H1 (cell line): ENCODE measurements at regions not wholly inside any gene's neighbourhood (a gene's known extent, or its start where the extent isn't known, plus 50 kb on each side); places are given as distances from the start of the nearest gene placed in this dataset.

ENCODE experiments used
- CTCF ChIA-PET: fragments of 300-600 bp; sonication (Branson Sonifier 250); formaldehyde crosslinking; loops from one replicate; lab custom pipeline; 2021; ENCODE audit not compliant: partially characterized antibody; lab: Charles Lee
- POLR2A ChIA-PET: fragments of 300-600 bp; sonication (Branson Sonifier 250); formaldehyde crosslinking; loops from one replicate; lab custom pipeline; 2021; ENCODE audit warnings: inconsistent platforms; ENCODE audit not compliant: partially characterized antibody; lab: Charles Lee
- DNase-seq, 2 experiments: peaks; one replicate each; pipeline versions ENCODE4 v3.0.0 to v3.0.0-alpha.2; 2010 to 2022; ENCODE audit warnings: low spot score in 2 of 2, low read depth in 1 of 2, mixed read lengths in 1 of 2
- FAIRE-seq: peaks from 2 replicates; lab custom pipeline; 2011; peaks lifted over from hg19 to GRCh38; lab: Jason Lieb, UNC
- H2AFZ ChIP-seq: 2 replicates; pipeline ENCODE4 v1.8.1; 2012; ENCODE audit warnings: low read length, inconsistent platforms
- H2AK5ac ChIP-seq: 2 replicates; pipeline ENCODE4 v1.6.1; 2013; ENCODE audit warnings: low read depth, low read length
- H2BK120ac ChIP-seq: replicated peaks from 2 replicates; pipeline ENCODE3; 2013; ENCODE audit warnings: low read depth, low read length, inconsistent platforms
- H2BK12ac ChIP-seq: 2 replicates; pipeline ENCODE4 v1.6.1; 2013; ENCODE audit warnings: low read depth, low read length
- H2BK15ac ChIP-seq: 2 replicates; pipeline ENCODE4 v1.6.1; 2013; ENCODE audit warnings: low read length
- H2BK20ac ChIP-seq: 2 replicates; pipeline ENCODE4 v1.6.1; 2013; ENCODE audit warnings: low read length
- H2BK5ac ChIP-seq: 2 replicates; pipeline ENCODE4 v1.6.1; 2013; ENCODE audit warnings: low read depth, low read length
- H3K14ac ChIP-seq: 2 replicates; pipeline ENCODE4 v1.6.1; 2013; ENCODE audit warnings: inconsistent platforms; ENCODE audit not compliant: insufficient read length
- H3K18ac ChIP-seq: 2 replicates; pipeline ENCODE4 v1.6.1; 2013; ENCODE audit warnings: low read length; ENCODE audit errors: extremely low read depth
- H3K23ac ChIP-seq: 2 replicates; pipeline ENCODE4 v1.6.1; 2013; ENCODE audit warnings: inconsistent platforms; ENCODE audit not compliant: insufficient read length
- H3K23me2 ChIP-seq: 2 replicates; pipeline ENCODE4 v1.6.1; 2013; ENCODE audit warnings: low read depth, low read length
- H3K27ac ChIP-seq: 2 replicates; pipeline ENCODE4 v1.6.1; 2011; ENCODE audit warnings: low read depth, low read length, inconsistent platforms
- H3K27me3 ChIP-seq, 4 experiments: replicated peaks in 1 of 4; 1 replicate in 1 of 4; 2 replicates in 3 of 4; pipeline versions ENCODE4 v1.6.1 to v1.8.1; 2011 to 2013; ENCODE audit warnings: low read length in 3 of 4, mild to moderate bottlenecking in 3 of 4, inconsistent platforms in 2 of 4, mixed read lengths in 2 of 4, moderate library complexity in 1 of 4; ENCODE audit not compliant: control insufficient read depth in 3 of 4, insufficient read depth in 3 of 4; ENCODE audit errors: extremely low read depth in 1 of 4
- H3K36me3 ChIP-seq, 4 experiments: 2 replicates each; pipeline versions ENCODE4 v1.6.1 to v1.8.1; 2011 to 2013; ENCODE audit warnings: mild to moderate bottlenecking in 4 of 4, low read length in 3 of 4, moderate library complexity in 2 of 4, control low read depth in 1 of 4, inconsistent platforms in 1 of 4; ENCODE audit not compliant: insufficient read depth in 4 of 4, control insufficient read depth in 2 of 4
- H3K4ac ChIP-seq: replicated peaks from 2 replicates; pipeline ENCODE3; 2013; ENCODE audit warnings: low read length, low read depth, mixed read lengths, inconsistent platforms; ENCODE audit not compliant: insufficient read length
- H3K4me1 ChIP-seq, 4 experiments: replicated peaks in 1 of 4; 1 replicate in 1 of 4; 2 replicates in 3 of 4; pipeline versions ENCODE4 v1.6.1 to v1.8.1; 2011 to 2013; ENCODE audit warnings: low read length in 3 of 4, inconsistent platforms in 2 of 4, mixed read lengths in 1 of 4; ENCODE audit not compliant: insufficient read depth in 4 of 4, control insufficient read depth in 3 of 4
- H3K4me2 ChIP-seq, 2 experiments: 2 replicates each; pipeline versions ENCODE4 v1.6.1 to v1.8.1; 2011 to 2013; ENCODE audit warnings: low read depth in 2 of 2, low read length in 2 of 2, control low read depth in 1 of 2, inconsistent platforms in 1 of 2, mild to moderate bottlenecking in 1 of 2; ENCODE audit not compliant: insufficient read depth in 1 of 2
- H3K4me3 ChIP-seq, 4 experiments: fragments of 200-600, 300-600 bp in 1 of 4; sonication (generic), shearing (Covaris generic), sonication (Bioruptor Twin) in 1 of 4; 2 replicates each; pipeline versions ENCODE4 v1.5.1 to v1.8.1; 2011 to 2016; ENCODE audit warnings: low read length in 4 of 4, low read depth in 3 of 4, control low read depth in 2 of 4, inconsistent platforms in 2 of 4, mild to moderate bottlenecking in 2 of 4, mixed read lengths in 1 of 4, moderate library complexity in 1 of 4; ENCODE audit not compliant: insufficient read depth in 2 of 4; ENCODE audit errors: extremely low read depth in 1 of 4
- H3K56ac ChIP-seq: replicated peaks from 2 replicates; pipeline ENCODE3; 2013; ENCODE audit warnings: low read depth, mild to moderate bottlenecking, mixed read lengths, low read length, inconsistent platforms; ENCODE audit not compliant: insufficient read length
- H3K79me1 ChIP-seq: 2 replicates; pipeline ENCODE4 v1.6.1; 2013; ENCODE audit warnings: low read depth, low read length, control low read depth
- H3K79me2 ChIP-seq, 2 experiments: 2 replicates each; pipeline versions ENCODE4 v1.6.1 to v1.8.1; 2012 to 2013; ENCODE audit warnings: low read length in 2 of 2, mild to moderate bottlenecking in 2 of 2, inconsistent platforms in 1 of 2; ENCODE audit not compliant: insufficient read depth in 2 of 2, control insufficient read depth in 1 of 2
- H3K9ac ChIP-seq, 4 experiments: replicated peaks in 1 of 4; 1 replicate in 1 of 4; 2 replicates in 3 of 4; pipeline versions ENCODE4 v1.6.1 to v1.8.1; 2011 to 2013; ENCODE audit warnings: low read depth in 3 of 4, low read length in 3 of 4, control low read depth in 2 of 4, mild to moderate bottlenecking in 2 of 4, moderate library complexity in 2 of 4, inconsistent platforms in 1 of 4; ENCODE audit errors: extremely low read depth in 1 of 4
- H3K9me3 ChIP-seq, 2 experiments: 2 replicates each; pipeline versions ENCODE4 v1.6.1 to v1.8.1; 2012 to 2013; ENCODE audit warnings: mild to moderate bottlenecking in 2 of 2, moderate library complexity in 2 of 2, control low read depth in 1 of 2, inconsistent platforms in 1 of 2, low read depth in 1 of 2, low read length in 1 of 2, mixed read lengths in 1 of 2; ENCODE audit not compliant: insufficient read depth in 2 of 2
- H4K20me1 ChIP-seq, 2 experiments: replicated peaks in 1 of 2; 2 replicates each; pipeline versions ENCODE3 to v1.8.1; 2011 to 2013; ENCODE audit warnings: inconsistent platforms in 2 of 2, low read length in 2 of 2, mild to moderate bottlenecking in 1 of 2; ENCODE audit not compliant: insufficient read depth in 2 of 2, control insufficient read depth in 1 of 2
- H4K5ac ChIP-seq: 2 replicates; pipeline ENCODE4 v1.6.1; 2013; ENCODE audit warnings: low read length, low read depth, mixed read lengths, inconsistent platforms; ENCODE audit not compliant: insufficient read length
- H4K8ac ChIP-seq: 2 replicates; pipeline ENCODE4 v1.8.0; 2013; ENCODE audit warnings: mild to moderate bottlenecking, moderate library complexity, low read length, inconsistent platforms; ENCODE audit not compliant: insufficient read depth; ENCODE audit errors: extremely low read depth
- H4K91ac ChIP-seq: replicated peaks from 2 replicates; pipeline ENCODE3; 2013; ENCODE audit warnings: low read length, mixed read lengths, inconsistent platforms; ENCODE audit not compliant: insufficient read length
- CBX5 ChIP-seq: fragments of 300-800, 300-1000 bp; sonication (generic); IDR thresholded peaks from 2 replicates; pipeline ENCODE4 v1.7.1; 2016; ENCODE audit warnings: antibody characterized with exemption, low read length, low read depth
- CHD1 ChIP-seq: IDR thresholded peaks from 2 replicates; pipeline ENCODE4 v1.6.1; 2012; ENCODE audit warnings: low read depth, low read length, improper control_type of control experiment
- EGR1 ChIP-seq: IDR thresholded peaks from 2 replicates; pipeline ENCODE4 v1.6.1; 2011; ENCODE audit warnings: low read depth, low read length, borderline replicate concordance
- EZH2 ChIP-seq: fragments of 200-600 bp; sonication (generic); IDR thresholded peaks from 2 replicates; pipeline ENCODE4 v1.7.1; 2012; ENCODE audit warnings: low read depth, mild to moderate bottlenecking, moderate library complexity, low read length, inconsistent platforms; ENCODE audit not compliant: severe bottlenecking
- GABPA ChIP-seq: IDR thresholded peaks from 2 replicates; pipeline ENCODE4 v1.6.1; 2011; ENCODE audit warnings: mild to moderate bottlenecking, low read length, moderate library complexity, borderline replicate concordance; ENCODE audit not compliant: insufficient read depth
- SAP30 ChIP-seq: fragments of 300-600 bp; sonication (generic); IDR thresholded peaks from 2 replicates; pipeline ENCODE4 v1.7.1; 2012; ENCODE audit warnings: low read length, moderate library complexity, mild to moderate bottlenecking, inconsistent platforms; ENCODE audit not compliant: insufficient read depth, insufficient replicate concordance
- TAF7 ChIP-seq: optimal IDR thresholded peaks from 2 replicates; pipeline ENCODE3; 2011; ENCODE audit warnings: low read depth, mild to moderate bottlenecking, inconsistent platforms, low read length, moderate library complexity, borderline replicate concordance
- TBP ChIP-seq: IDR thresholded peaks from 2 replicates; pipeline ENCODE4 v1.6.1; 2011; ENCODE audit warnings: low read depth, low read length, improper control_type of control experiment
- WGBS, 2 experiments: shearing (Covaris generic) in 1 of 2; methylation state at CpG; one replicate each; pipeline versions ENCODE4 v1.1.6 to v1.1.7; 2013 to 2015; ENCODE audit warnings: low lambda C conversion rate in 2 of 2, mixed read lengths in 2 of 2, inconsistent platforms in 1 of 2, low coverage in 1 of 2, missing lambda C conversion rate in 1 of 2; ENCODE audit not compliant: insufficient replicate concordance in 2 of 2, insufficient coverage in 1 of 2, insufficient read length in 1 of 2; ENCODE audit errors: extremely low coverage in 1 of 2, missing lambda C conversion rate in 1 of 2; 5-methylcytosine and 5-hydroxymethylcytosine counted together
- TF ChIP-seq, protein P1 (sequence below): IDR thresholded peaks from 2 replicates; pipeline ENCODE4 v1.6.1; 2012; ENCODE audit warnings: low read length, inconsistent platforms
- TF ChIP-seq, protein P2 (sequence below): IDR thresholded peaks from 2 replicates; pipeline ENCODE4 v1.6.1; 2011; ENCODE audit warnings: low read depth, mild to moderate bottlenecking, low read length; ENCODE audit not compliant: insufficient read depth
- TF ChIP-seq, protein P3 (sequence below): IDR thresholded peaks from 2 replicates; pipeline ENCODE4 v1.6.1; 2011; ENCODE audit warnings: low read length, improper control_type of control experiment

DNA sequence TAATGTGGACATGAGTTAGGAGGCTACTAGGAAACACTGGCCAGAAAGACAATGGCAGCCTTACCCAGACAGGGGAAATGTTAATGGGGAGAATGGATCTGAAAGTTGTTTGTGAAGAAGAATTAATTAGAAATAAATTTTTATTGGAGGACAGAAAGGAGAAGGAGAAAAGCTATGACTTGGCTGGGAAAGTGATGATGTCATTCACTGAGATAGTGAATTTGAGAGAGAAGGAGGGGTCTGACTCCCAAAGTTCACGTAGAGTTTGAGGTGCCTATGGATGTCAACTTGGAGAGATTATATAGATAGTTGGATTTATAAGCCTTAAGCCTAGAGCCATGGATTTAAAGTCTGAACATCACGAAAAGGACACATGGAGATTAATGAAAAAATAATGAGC, 144.6 kb upstream of the ZNF521 start:
- POLR2A ChIA-PET: no interaction called here
- no peak for FAIRE-seq
- CTCF ChIA-PET: no interaction called here
- TF ChIP-seq SAP30 (no peak), TAF7 (no peak), EZH2 (no peak), CBX5 (no peak), EGR1 (no peak), TBP (no peak), GABPA (no peak), CHD1 (no peak)
- TF ChIP-seq, protein P1, sequence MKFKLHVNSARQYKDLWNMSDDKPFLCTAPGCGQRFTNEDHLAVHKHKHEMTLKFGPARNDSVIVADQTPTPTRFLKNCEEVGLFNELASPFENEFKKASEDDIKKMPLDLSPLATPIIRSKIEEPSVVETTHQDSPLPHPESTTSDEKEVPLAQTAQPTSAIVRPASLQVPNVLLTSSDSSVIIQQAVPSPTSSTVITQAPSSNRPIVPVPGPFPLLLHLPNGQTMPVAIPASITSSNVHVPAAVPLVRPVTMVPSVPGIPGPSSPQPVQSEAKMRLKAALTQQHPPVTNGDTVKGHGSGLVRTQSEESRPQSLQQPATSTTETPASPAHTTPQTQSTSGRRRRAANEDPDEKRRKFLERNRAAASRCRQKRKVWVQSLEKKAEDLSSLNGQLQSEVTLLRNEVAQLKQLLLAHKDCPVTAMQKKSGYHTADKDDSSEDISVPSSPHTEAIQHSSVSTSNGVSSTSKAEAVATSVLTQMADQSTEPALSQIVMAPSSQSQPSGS: no peak
- TF ChIP-seq, protein P2, sequence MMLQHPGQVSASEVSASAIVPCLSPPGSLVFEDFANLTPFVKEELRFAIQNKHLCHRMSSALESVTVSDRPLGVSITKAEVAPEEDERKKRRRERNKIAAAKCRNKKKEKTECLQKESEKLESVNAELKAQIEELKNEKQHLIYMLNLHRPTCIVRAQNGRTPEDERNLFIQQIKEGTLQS: no peak
- TF ChIP-seq, protein P3, sequence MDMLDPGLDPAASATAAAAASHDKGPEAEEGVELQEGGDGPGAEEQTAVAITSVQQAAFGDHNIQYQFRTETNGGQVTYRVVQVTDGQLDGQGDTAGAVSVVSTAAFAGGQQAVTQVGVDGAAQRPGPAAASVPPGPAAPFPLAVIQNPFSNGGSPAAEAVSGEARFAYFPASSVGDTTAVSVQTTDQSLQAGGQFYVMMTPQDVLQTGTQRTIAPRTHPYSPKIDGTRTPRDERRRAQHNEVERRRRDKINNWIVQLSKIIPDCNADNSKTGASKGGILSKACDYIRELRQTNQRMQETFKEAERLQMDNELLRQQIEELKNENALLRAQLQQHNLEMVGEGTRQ: no peak

More for the DNA sequence above, 144.6 kb upstream of the ZNF521 start:
- no peak overlapping the region for H3K14ac ChIP-seq
- no peak overlapping the region for H3K18ac ChIP-seq
- no peak overlapping the region for H3K23ac ChIP-seq
- no peak for DNase-seq
- H3K27ac ChIP-seq: no peak overlapping the region
- no peak overlapping the region for H3K4ac ChIP-seq
- H2AFZ ChIP-seq: no peak overlapping the region
- no peaks in the 10 kb centered on the region for H3K79me1 ChIP-seq
- H4K20me1 ChIP-seq: no peaks in the 10 kb centered on the region
- no peak overlapping the region for H2AK5ac ChIP-seq
- no peak overlapping the region for H3K9ac ChIP-seq
- no peak overlapping the region for H2BK15ac ChIP-seq
- WGBS, 2 experiments: 39% methylated on average over 2 of the region's 2 CpGs; no CpG with 5 or more reads in 1 of the 2 experiments
- H2BK120ac ChIP-seq: no peak overlapping the region
- no peaks in the 10 kb centered on the region for H3K9me3 ChIP-seq
- H4K5ac ChIP-seq: no peak overlapping the region
- no peaks in the 10 kb centered on the region for H3K36me3 ChIP-seq
- no peak overlapping the region for H2BK5ac ChIP-seq
- H4K91ac ChIP-seq: no peak overlapping the region
- H2BK12ac ChIP-seq: no peak overlapping the region
- H3K56ac ChIP-seq: no peak overlapping the region
- H3K4me2 ChIP-seq: no peak overlapping the region
- no peak overlapping the region for H4K8ac ChIP-seq
- H2BK20ac ChIP-seq: no peak overlapping the region
- no peak overlapping the region for H3K4me3 ChIP-seq
- H3K79me2 ChIP-seq: no peaks in the 10 kb centered on the region
- no peaks in the 10 kb centered on the region for H3K27me3 ChIP-seq
- no peaks in the 10 kb centered on the region for H3K23me2 ChIP-seq
- H3K4me1 ChIP-seq: no peaks in the 10 kb centered on the region
